Peyer's patch (tissue), 4 donors: ENCODE measurements at regions not wholly inside any gene's neighbourhood (a gene's known extent, or its start where the extent isn't known, plus 50 kb on each side); places are given as distances from the start of the nearest gene placed in this dataset.

Source experiments
- DNase-seq, 3 donors: peaks; one replicate each; pipeline ENCODE4 v3.0.0-alpha.2; 2017 to 2019
- H3K27ac ChIP-seq, 4 donors: fragments of 200-600 bp; sonication (generic); one replicate each; pipeline ENCODE4 v1.5.1; 2016 to 2019
- H3K27me3 ChIP-seq, 2 donors: fragments of 200-600 bp; sonication (generic); one replicate each; pipeline ENCODE4 v1.5.1; 2019
- H3K36me3 ChIP-seq, 3 donors: fragments of 200-600 bp; sonication (generic); one replicate each; pipeline ENCODE4 v1.5.1; 2016 to 2019
- H3K4me1 ChIP-seq, 4 donors: fragments of 200-600 bp; sonication (generic); one replicate each; pipeline ENCODE4 v1.5.1; 2016 to 2019
- H3K4me3 ChIP-seq, 4 donors: fragments of 200-600 bp; sonication (generic); 1 replicate in 3 of 4; 2 replicates in 1 of 4; pipeline ENCODE4 v1.5.1; 2016 to 2019; ENCODE audit warnings: mild to moderate bottlenecking in 1 of 4
- H3K9me3 ChIP-seq, 4 donors: fragments of 200-600 bp; sonication (generic); one replicate each; pipeline ENCODE4 v1.5.1; 2016 to 2019; ENCODE audit warnings: mild to moderate bottlenecking in 1 of 4
- CTCF ChIP-seq, 6 experiments: fragments of 450-650 bp in 4 of 6; fragments of 200-600 bp in 2 of 6; sonication (generic) in 1 of 6; IDR thresholded peaks; one replicate each; pipeline ENCODE4 v1.5.1; 2017 to 2019; ENCODE audit warnings: antibody characterized with exemption in 6 of 6, mild to moderate bottlenecking in 3 of 6, moderate library complexity in 1 of 6
- POLR2A ChIP-seq, 2 donors: fragments of 450-650 bp; IDR thresholded peaks; one replicate each; pipeline ENCODE4 v1.5.1; 2017; ENCODE audit warnings: antibody characterized with exemption in 2 of 2, mild to moderate bottlenecking in 2 of 2, moderate library complexity in 2 of 2

GRCh38 chr13:29969286-29969685 lies 118.9 kb upstream of the UBL3 start:
- H3K27me3 ChIP-seq, result no peaks in the 10 kb centered on the region
- H3K27ac ChIP-seq, result no peak overlapping the region
- TF ChIP-seq POLR2A (IDR thresholded peaks at IDR 0.05) (no peak), CTCF (IDR thresholded peaks at IDR 0.05) (no peak)
- no peak for DNase-seq
- no peak overlapping the region for H3K4me3 ChIP-seq
- no peaks in the 10 kb centered on the region for H3K4me1 ChIP-seq
- H3K9me3 ChIP-seq, result no peaks in the 10 kb centered on the region
- H3K36me3 ChIP-seq, result no peaks in the 10 kb centered on the region

DNA sequence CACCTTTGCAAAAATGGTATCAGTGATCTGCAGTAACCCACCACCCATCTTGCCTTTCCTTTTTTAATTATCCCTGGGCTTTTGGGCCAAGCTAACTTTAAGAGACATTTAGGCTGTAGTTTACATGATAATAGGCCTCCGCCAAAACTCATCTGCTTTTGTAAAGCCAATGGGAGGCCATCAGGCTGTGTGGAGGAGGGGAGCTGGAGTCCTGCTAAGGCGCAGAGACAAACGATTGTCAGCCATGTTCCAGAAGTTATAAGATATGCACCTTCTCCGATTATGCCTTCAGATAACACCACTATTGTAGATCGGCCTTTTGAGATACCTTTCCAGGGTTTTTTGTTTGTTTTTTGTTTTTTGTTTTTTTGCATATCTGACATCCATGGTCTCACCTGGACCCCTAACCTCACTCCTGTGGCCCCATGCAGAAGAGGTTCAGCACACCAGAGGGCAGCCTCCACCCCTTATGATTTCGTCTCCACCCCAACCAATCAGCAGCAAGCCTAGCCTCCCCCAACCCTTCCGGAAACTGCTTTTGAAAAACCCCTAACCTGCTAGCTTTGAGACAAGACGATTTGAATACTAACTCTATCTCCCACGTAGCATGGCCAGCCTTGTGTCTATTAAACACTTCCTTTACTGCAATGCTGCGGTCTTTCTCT lies 113.9 kb upstream of the UBL3 start:
- no peaks in the 10 kb centered on the region for H3K36me3 ChIP-seq
- H3K9me3 ChIP-seq, result no peaks in the 10 kb centered on the region
- TF ChIP-seq CTCF (IDR thresholded peaks at IDR 0.05) (no peak), POLR2A (IDR thresholded peaks at IDR 0.05) (no peak)
- H3K27ac ChIP-seq, result no peak overlapping the region
- H3K27me3 ChIP-seq, result no peaks in the 10 kb centered on the region
- H3K4me1 ChIP-seq, result no peaks in the 10 kb centered on the region
- H3K4me3 ChIP-seq, result no peak overlapping the region
- no peak for DNase-seq

DNA sequence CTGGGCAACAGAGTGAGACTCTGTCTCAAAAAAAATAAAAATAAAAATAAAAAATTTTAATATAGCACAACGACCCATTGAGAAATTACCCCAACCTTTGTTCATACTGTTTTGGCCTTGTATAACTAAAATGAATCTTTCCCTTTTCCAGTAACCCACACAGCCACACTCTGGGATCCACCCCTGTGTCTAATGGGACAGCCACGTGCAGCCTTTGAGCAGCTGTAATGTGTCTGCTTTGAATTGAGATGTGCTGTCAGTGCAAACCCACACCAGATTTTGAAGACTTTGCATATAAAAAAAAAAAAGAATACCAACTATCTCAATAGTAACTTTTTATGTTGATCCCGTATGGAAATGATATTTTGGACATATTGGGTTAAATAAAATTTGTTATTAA lies 112.7 kb upstream of the UBL3 start:
- no peaks in the 10 kb centered on the region for H3K9me3 ChIP-seq
- no peak overlapping the region for H3K4me3 ChIP-seq
- TF ChIP-seq CTCF (IDR thresholded peaks at IDR 0.05) (no peak), POLR2A (IDR thresholded peaks at IDR 0.05) (no peak)

DNA sequence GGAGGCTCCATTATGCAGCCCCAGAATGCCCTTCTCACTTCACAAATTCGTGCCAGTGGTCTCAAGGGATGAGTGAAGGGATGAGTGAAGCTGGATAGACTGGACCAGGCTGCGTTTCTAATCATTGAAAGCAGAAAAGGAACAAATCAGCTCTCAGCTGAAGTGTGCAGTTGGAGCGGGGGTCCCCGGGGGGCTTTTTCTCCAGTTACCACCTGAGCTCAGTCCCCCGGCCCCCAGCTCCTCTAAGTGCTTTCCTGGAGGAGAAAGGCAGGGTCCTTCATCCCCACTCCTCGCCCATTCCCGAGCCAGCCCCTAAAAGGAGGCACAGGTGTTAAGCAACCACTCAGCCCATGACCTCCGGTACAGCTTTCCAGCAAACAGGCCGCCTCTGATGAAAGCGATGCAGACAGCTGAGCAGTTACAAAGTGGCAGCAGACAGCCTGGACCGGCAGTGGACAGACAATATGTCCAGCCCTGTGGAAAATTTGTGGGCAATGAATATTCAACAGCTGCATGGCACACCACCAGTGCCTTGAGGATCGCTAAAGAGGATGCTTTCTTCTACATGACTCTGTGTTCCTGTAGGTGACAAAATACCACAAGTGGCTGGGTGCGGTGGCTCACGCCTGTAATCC lies 110.7 kb upstream of the UBL3 start:
- no peaks in the 10 kb centered on the region for H3K36me3 ChIP-seq
- no peak for DNase-seq

More for the DNA sequence above, 112.7 kb upstream of the UBL3 start:
- Histone ChIP-seq H3K36me3 (no peaks in the 10 kb centered on the region), H3K4me1 (no peaks in the 10 kb centered on the region), H3K27me3 (no peaks in the 10 kb centered on the region), H3K27ac (no peak overlapping the region)
- no peak for DNase-seq

GRCh38 chr13:29959603-29960002 lies 109.2 kb upstream of the UBL3 start:
- no peaks in the 10 kb centered on the region for H3K27me3 ChIP-seq
- no peaks in the 10 kb centered on the region for H3K4me1 ChIP-seq
- H3K4me3 ChIP-seq, result no peak overlapping the region
- no peaks in the 10 kb centered on the region for H3K9me3 ChIP-seq
- H3K27ac ChIP-seq, result no peak overlapping the region
- no peak for DNase-seq
- TF ChIP-seq CTCF (IDR thresholded peaks at IDR 0.05) (no peak), POLR2A (IDR thresholded peaks at IDR 0.05) (no peak)
- H3K36me3 ChIP-seq, result no peaks in the 10 kb centered on the region

More for the DNA sequence above, 110.7 kb upstream of the UBL3 start:
- H3K4me1 ChIP-seq, result no peaks in the 10 kb centered on the region
- H3K27me3 ChIP-seq, result no peaks in the 10 kb centered on the region
- no peaks in the 10 kb centered on the region for H3K9me3 ChIP-seq
- H3K4me3 ChIP-seq, result no peak overlapping the region
- no peak for TF ChIP-seq CTCF (IDR thresholded peaks at IDR 0.05)
- TF ChIP-seq POLR2A (IDR thresholded peaks at IDR 0.05), result no peak
- H3K27ac ChIP-seq, result no peak overlapping the region
